ENCODE measurements at regions not wholly inside any gene's neighbourhood (a gene's known extent, or its start where the extent isn't known, plus 50 kb on each side); places are given as distances from the start of the nearest gene placed in this dataset.

- POLR2A ChIA-PET (ENCODE audit: unreplicated experiment) = no interaction called here
- H3K4me3 ChIP-seq (ENCODE audit: insufficient read depth, low read depth, low read length) = no peak overlapping the region
- H3K27me3 ChIP-seq (ENCODE audit: control insufficient read depth, insufficient read depth, low read length) = no peaks in the 10 kb centered on the region
- peaks cover 0 to 15% of the 10 kb centered on the region in 2 experiments; a peak in 1 of 4 replicates for H3K79me1 ChIP-seq (ENCODE audit: low read depth in 1 of 2, low read length in 2 of 2)
- TF ChIP-seq RAD21 (IDR thresholded peaks at IDR 0.05; ENCODE audit: low read length) = no peak
- TF ChIP-seq MAFK (IDR thresholded peaks at IDR 0.05; ENCODE audit: low read depth, low read length) = peak; percentile 47
- TF ChIP-seq FOS (IDR thresholded peaks at IDR 0.05; ENCODE audit: low read depth, low read length) = peak; percentile 86
- peak; percentile 34; the same call in 1 of the 2 replicates for TF ChIP-seq NFE2L2 (IDR thresholded peaks at IDR 0.05; ENCODE audit: low read depth, low read length)
- TF ChIP-seq CEBPB (IDR thresholded peaks at IDR 0.05; ENCODE audit: low read depth, low read length) = peak; percentile 51
- no peak for TF ChIP-seq ELK1 (IDR thresholded peaks at IDR 0.05; ENCODE audit: borderline replicate concordance, low read depth, low read length)
- peak overlapping the region; percentile 99 for H3K23ac ChIP-seq (ENCODE audit: low read depth, low read length)
- in situ Hi-C loops (cut with MboI; ENCODE audit: low sequenced_read_pairs) (loop anchor here (25.0 kb wide), 1 partner anchor 1340 kb away; no protein-coding TSS in a partner anchor), dilution Hi-C loops (cut with HindIII; ENCODE audit: low sequenced_read_pairs, unreplicated experiment) (no loop called here), intact Hi-C loops (cut with micrococcal nuclease) (loop anchor here (2.0 to 10.0 kb wide), 5 partner anchors 120 to 307 kb away; partner anchors contain the start of gene FGF9)
- CTCF ChIA-PET = interaction anchor here (1.1 kb wide), 1 partner anchor 9 kb away, joined by 4 read pairs; no protein-coding TSS in a partner anchor
- H2AK5ac ChIP-seq (ENCODE audit: low read depth, low read length) = peak overlapping the region; percentile 100
- no CpG with 5 or more reads among the region's 7 CpGs for WGBS, 2 experiments (ENCODE audit: extremely low coverage in 2 of 2, insufficient read length in 1 of 2)
- H3K9me1 ChIP-seq (ENCODE audit: insufficient read depth, low read length) = peaks cover 25% of the 10 kb centered on the region
- no peaks in the 10 kb centered on the region for H4K20me1 ChIP-seq (ENCODE audit: insufficient read depth, low read length)
- peak overlapping the region; percentile 90 to 100 for H4K8ac ChIP-seq (ENCODE audit: low read depth in 2 of 2, low read length in 2 of 2)
- peak overlapping the region; percentile 99 for H2BK5ac ChIP-seq (ENCODE audit: low read depth, low read length, poor library complexity, severe bottlenecking)
- peak overlapping the region; percentile 100 for H3K4ac ChIP-seq (ENCODE audit: low read depth, low read length)
- H3K27ac ChIP-seq (ENCODE audit: insufficient read depth, low read length) = peak overlapping the region; percentile 91
- H3K4me1 ChIP-seq (ENCODE audit: control insufficient read depth, insufficient read depth, low read length) = peaks cover 25% of the 10 kb centered on the region
- peak overlapping the region; percentile 100 for H2BK20ac ChIP-seq (ENCODE audit: low read depth, low read length)
- peak overlapping the region; percentile 54 for H3K9ac ChIP-seq (ENCODE audit: low read depth, low read length)
- peak overlapping the region; percentile 100 for H2BK120ac ChIP-seq (ENCODE audit: low read depth, low read length)
- H2BK15ac ChIP-seq (ENCODE audit: low read depth, low read length) = peak overlapping the region; percentile 99
- peak overlapping the region; percentile 99 for H3K14ac ChIP-seq (replicated peaks; ENCODE audit: low read depth, low read length)
- DNase-seq (peak; percentile 96), ATAC-seq (ENCODE audit: low read depth) (peak; percentile 82)
- H3K4me2 ChIP-seq (ENCODE audit: low read depth, low read length) = peak overlapping the region; percentile 12; the same call in 1 of the 2 replicates
- H3K56ac ChIP-seq (ENCODE audit: extremely low read depth, insufficient read depth, low read length) = peak overlapping the region; percentile 91
- peak overlapping the region; percentile 98 for H3K18ac ChIP-seq (ENCODE audit: low read depth, low read length)
- peak overlapping the region; percentile 99 for H4K5ac ChIP-seq (ENCODE audit: low read depth, low read length)
- no peaks in the 10 kb centered on the region for H3K9me3 ChIP-seq (ENCODE audit: control insufficient read depth, insufficient read depth, low read length)
- H2AK9ac ChIP-seq (replicated peaks; ENCODE audit: low read depth, low read length, poor library complexity) = peak overlapping the region; percentile 82
- H4K91ac ChIP-seq (ENCODE audit: insufficient read depth, low read depth, low read length) = peak overlapping the region; percentile 99
- BruUV-seq (replicated peaks) = TSS peak; percentile 66
- H3K36me3 ChIP-seq (ENCODE audit: control insufficient read depth, insufficient read depth, low read length) = no peaks in the 10 kb centered on the region
- peak overlapping the region; percentile 64 for H2AFZ ChIP-seq (replicated peaks; ENCODE audit: low read length, poor library complexity)
These were observed 301.1 kb downstream of the FGF9 start for GRCh38 chr13:21971662-21972621.
